H9 (cell line): ENCODE measurements at regions not wholly inside any gene's neighbourhood (a gene's known extent, or its start where the extent isn't known, plus 50 kb on each side); places are given as distances from the start of the nearest gene placed in this dataset.

Experiments used
- DNase-seq: peaks from one replicate; pipeline ENCODE4 v3.0.0-alpha.2; 2017
- H2AFZ ChIP-seq: one replicate; pipeline ENCODE4 v1.6.1; 2013; ENCODE audit warnings: mild to moderate bottlenecking, low read length, control low read depth, moderate library complexity
- H2AK5ac ChIP-seq: 2 replicates; pipeline ENCODE4 v1.6.1; 2013; ENCODE audit warnings: low read length, control low read depth, mixed read lengths; ENCODE audit not compliant: insufficient read length
- H2BK120ac ChIP-seq: one replicate; pipeline ENCODE4 v1.6.1; 2013; ENCODE audit warnings: low read depth, mild to moderate bottlenecking, low read length, control low read depth, inconsistent platforms; ENCODE audit not compliant: poor library complexity, severe bottlenecking
- H2BK12ac ChIP-seq: 2 replicates; pipeline ENCODE4 v1.6.1; 2013; ENCODE audit warnings: low read length, control low read depth, mixed read lengths, low read depth; ENCODE audit not compliant: insufficient read length
- H2BK15ac ChIP-seq: 2 replicates; pipeline ENCODE4 v1.6.1; 2013; ENCODE audit warnings: low read depth, low read length, control low read depth
- H2BK20ac ChIP-seq: one replicate; pipeline ENCODE4 v1.6.1; 2013; ENCODE audit warnings: low read depth, mild to moderate bottlenecking, low read length, control low read depth, inconsistent platforms; ENCODE audit not compliant: poor library complexity, severe bottlenecking
- H2BK5ac ChIP-seq: 2 replicates; pipeline ENCODE4 v1.6.1; 2013; ENCODE audit warnings: low read length, control low read depth, mixed read lengths; ENCODE audit not compliant: insufficient read length
- H3K14ac ChIP-seq: 2 replicates; pipeline ENCODE4 v1.6.1; 2013; ENCODE audit warnings: low read length, control low read depth; ENCODE audit not compliant: insufficient read depth
- H3K18ac ChIP-seq: 2 replicates; pipeline ENCODE4 v1.6.1; 2013; ENCODE audit warnings: low read depth, mild to moderate bottlenecking, mixed read lengths, low read length, control low read depth; ENCODE audit not compliant: insufficient read length
- H3K23ac ChIP-seq: 2 replicates; pipeline ENCODE4 v1.6.1; 2013; ENCODE audit warnings: low read length, control low read depth, mixed read lengths, low read depth; ENCODE audit not compliant: insufficient read length
- H3K23me2 ChIP-seq: 2 replicates; pipeline ENCODE4 v1.6.1; 2013; ENCODE audit warnings: low read depth, mild to moderate bottlenecking, mixed read lengths, low read length, control low read depth; ENCODE audit not compliant: insufficient read length, poor library complexity, severe bottlenecking
- H3K27ac ChIP-seq: 2 replicates; pipeline ENCODE4 v1.5.1; 2013; ENCODE audit warnings: low read length, control low read depth, mixed read lengths, low read depth; ENCODE audit not compliant: insufficient read length
- H3K27me3 ChIP-seq: 2 replicates; pipeline ENCODE4 v1.6.1; 2013; ENCODE audit warnings: low read length, control low read depth, inconsistent platforms; ENCODE audit not compliant: insufficient read depth
- H3K4ac ChIP-seq: 2 replicates; pipeline ENCODE4 v1.6.1; 2013; ENCODE audit warnings: low read depth, mild to moderate bottlenecking, control low read depth, inconsistent platforms, low read length, moderate library complexity
- H3K4me1 ChIP-seq: 2 replicates; pipeline ENCODE4 v1.6.1; 2013; ENCODE audit warnings: low read length, control low read depth, inconsistent platforms; ENCODE audit not compliant: insufficient read depth
- H3K4me2 ChIP-seq: 2 replicates; pipeline ENCODE4 v1.6.1; 2013; ENCODE audit warnings: low read length, control low read depth, mixed read lengths; ENCODE audit not compliant: insufficient read length, insufficient read depth
- H3K56ac ChIP-seq: 2 replicates; pipeline ENCODE4 v1.6.1; 2013; ENCODE audit warnings: low read depth, mild to moderate bottlenecking, mixed read lengths, low read length, control low read depth; ENCODE audit not compliant: insufficient read length
- H3K79me1 ChIP-seq: 2 replicates; pipeline ENCODE4 v1.6.1; 2013; ENCODE audit warnings: low read depth, mild to moderate bottlenecking, moderate library complexity, low read length, control low read depth, inconsistent platforms; ENCODE audit not compliant: insufficient read depth, poor library complexity, severe bottlenecking
- H3K79me2 ChIP-seq: 2 replicates; pipeline ENCODE4 v1.6.1; 2013; ENCODE audit warnings: low read length, control low read depth, inconsistent platforms; ENCODE audit not compliant: insufficient read depth
- H3K9ac ChIP-seq: 2 replicates; pipeline ENCODE4 v1.6.1; 2013; ENCODE audit warnings: low read length, control low read depth, mixed read lengths; ENCODE audit not compliant: insufficient read length; ENCODE audit errors: extremely low read depth
- H3K9me3 ChIP-seq: one replicate; pipeline ENCODE4 v1.6.1; 2013; ENCODE audit warnings: low read depth, low read length, inconsistent platforms; ENCODE audit not compliant: control insufficient read depth
- H3T11ph ChIP-seq: one replicate; pipeline ENCODE4 v1.6.1; 2013; ENCODE audit warnings: mild to moderate bottlenecking, low read length, control low read depth, inconsistent platforms
- H4K20me1 ChIP-seq: one replicate; pipeline ENCODE4 v1.6.1; 2013; ENCODE audit not compliant: control insufficient read depth, insufficient read length, insufficient read depth
- H4K5ac ChIP-seq: 2 replicates; pipeline ENCODE4 v1.6.1; 2013; ENCODE audit warnings: low read depth, mild to moderate bottlenecking, mixed read lengths, low read length, control low read depth; ENCODE audit not compliant: insufficient read length
- H4K8ac ChIP-seq: replicated peaks from 2 replicates; pipeline ENCODE4 v1.6.1; 2013; ENCODE audit warnings: low read length, control low read depth, mixed read lengths, low read depth; ENCODE audit not compliant: insufficient read length
- H4K91ac ChIP-seq: 2 replicates; pipeline ENCODE4 v1.6.1; 2013; ENCODE audit warnings: low read depth, mild to moderate bottlenecking, moderate library complexity, mixed read lengths, low read length, control low read depth; ENCODE audit not compliant: insufficient read length
- H3K27ac Mint-ChIP-seq, 3 experiments: 2 replicates in 2 of 3; 3 replicates in 1 of 3; pipeline ENCODE4 v1.8.0; 2020 to 2021; ENCODE audit warnings: mixed read lengths in 3 of 3, mild to moderate bottlenecking in 1 of 3, moderate library complexity in 1 of 3
- H3K27me3 Mint-ChIP-seq: 2 replicates; pipeline ENCODE4 v1.8.0; 2021; ENCODE audit warnings: low read depth, mild to moderate bottlenecking, moderate library complexity, mixed read lengths
- H3K36me3 Mint-ChIP-seq, 3 experiments: 2 replicates in 2 of 3; 3 replicates in 1 of 3; pipeline ENCODE4 v1.8.0; 2020 to 2021; ENCODE audit warnings: low read depth in 3 of 3, mixed read lengths in 3 of 3; ENCODE audit not compliant: insufficient read depth in 1 of 3
- H3K4me1 Mint-ChIP-seq, 2 experiments: 2 replicates each; pipeline ENCODE4 v1.8.0; 2020; ENCODE audit warnings: mixed read lengths in 2 of 2
- H3K4me3 Mint-ChIP-seq, 2 experiments: 2 replicates in 1 of 2; 3 replicates in 1 of 2; pipeline ENCODE4 v1.8.0; 2020 to 2021; ENCODE audit warnings: mild to moderate bottlenecking in 2 of 2, mixed read lengths in 2 of 2, moderate library complexity in 1 of 2
- H3K9me3 Mint-ChIP-seq, 2 experiments: 2 replicates in 1 of 2; 3 replicates in 1 of 2; pipeline ENCODE4 v1.8.0; 2020; ENCODE audit warnings: mild to moderate bottlenecking in 2 of 2, mixed read lengths in 2 of 2, moderate library complexity in 1 of 2
- WGBS: extraction: QIAGEN DNeasy Blood & Tissue Kit; methylation state at CpG from one replicate; pipeline ENCODE4 v1.1.7; 2013; ENCODE audit warnings: missing lambda C conversion rate, low lambda C conversion rate, mixed read lengths; ENCODE audit not compliant: insufficient read length; ENCODE audit errors: extremely low coverage; 5-methylcytosine and 5-hydroxymethylcytosine counted together
- TF ChIP-seq, protein P1 (sequence below): fragments of 200-600 bp; sonication (generic); conservative IDR thresholded peaks from 3 replicates; pipeline ENCODE4 v1.8.0; 2021; ENCODE audit warnings: antibody characterized with exemption, mild to moderate bottlenecking

DNA sequence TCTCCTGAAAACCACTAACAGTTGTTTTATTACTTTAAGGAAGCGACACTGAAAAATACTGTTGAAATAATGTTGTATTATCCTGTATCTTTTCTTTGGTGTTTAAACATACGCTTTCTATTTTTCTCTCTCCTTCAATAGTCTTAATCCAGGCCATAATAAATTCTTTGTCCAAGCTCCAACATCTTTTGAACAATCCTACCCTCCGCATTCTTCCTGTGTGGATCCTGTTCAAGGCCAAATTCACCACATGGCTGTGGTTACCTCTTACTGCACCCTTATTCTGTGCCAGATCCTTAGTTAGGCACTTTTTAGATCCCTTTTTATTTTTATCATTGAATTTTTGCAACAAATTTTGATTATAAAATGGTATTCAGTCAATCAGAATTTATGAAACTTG lies 1691.5 kb downstream of the MAT2B start:
- H3K18ac ChIP-seq = no peak overlapping the region
- no peaks in the 10 kb centered on the region for H3K9me3 ChIP-seq
- H2BK12ac ChIP-seq = no peak overlapping the region
- no peak overlapping the region for H2AK5ac ChIP-seq
- no peaks in the 10 kb centered on the region for H3K27me3 Mint-ChIP-seq
- no peaks in the 10 kb centered on the region for H3K79me1 ChIP-seq
- no CpG with 5 or more reads among the region's 3 CpGs for WGBS
- no peak overlapping the region for H3K4me3 Mint-ChIP-seq
- H3K36me3 Mint-ChIP-seq = no peaks in the 10 kb centered on the region
- DNase-seq = no peak
- H3K4me1 ChIP-seq = no peaks in the 10 kb centered on the region
- H2BK5ac ChIP-seq = no peak overlapping the region
- no peak overlapping the region for H2BK120ac ChIP-seq
- H4K8ac ChIP-seq = no peak overlapping the region
- no peak overlapping the region for H4K5ac ChIP-seq
- no peaks in the 10 kb centered on the region for H3K27me3 ChIP-seq
- no peak overlapping the region for H2AFZ ChIP-seq
- H3K27ac Mint-ChIP-seq = no peak overlapping the region
- no peaks in the 10 kb centered on the region for H4K20me1 ChIP-seq
- TF ChIP-seq, protein P1, sequence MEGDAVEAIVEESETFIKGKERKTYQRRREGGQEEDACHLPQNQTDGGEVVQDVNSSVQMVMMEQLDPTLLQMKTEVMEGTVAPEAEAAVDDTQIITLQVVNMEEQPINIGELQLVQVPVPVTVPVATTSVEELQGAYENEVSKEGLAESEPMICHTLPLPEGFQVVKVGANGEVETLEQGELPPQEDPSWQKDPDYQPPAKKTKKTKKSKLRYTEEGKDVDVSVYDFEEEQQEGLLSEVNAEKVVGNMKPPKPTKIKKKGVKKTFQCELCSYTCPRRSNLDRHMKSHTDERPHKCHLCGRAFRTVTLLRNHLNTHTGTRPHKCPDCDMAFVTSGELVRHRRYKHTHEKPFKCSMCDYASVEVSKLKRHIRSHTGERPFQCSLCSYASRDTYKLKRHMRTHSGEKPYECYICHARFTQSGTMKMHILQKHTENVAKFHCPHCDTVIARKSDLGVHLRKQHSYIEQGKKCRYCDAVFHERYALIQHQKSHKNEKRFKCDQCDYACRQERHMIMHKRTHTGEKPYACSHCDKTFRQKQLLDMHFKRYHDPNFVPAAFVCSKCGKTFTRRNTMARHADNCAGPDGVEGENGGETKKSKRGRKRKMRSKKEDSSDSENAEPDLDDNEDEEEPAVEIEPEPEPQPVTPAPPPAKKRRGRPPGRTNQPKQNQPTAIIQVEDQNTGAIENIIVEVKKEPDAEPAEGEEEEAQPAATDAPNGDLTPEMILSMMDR = no peak
- no peaks in the 10 kb centered on the region for H3K9me3 Mint-ChIP-seq
- H3K14ac ChIP-seq = no peak overlapping the region
- no peak overlapping the region for H3K56ac ChIP-seq
- no peaks in the 10 kb centered on the region for H3K23me2 ChIP-seq
- H3K23ac ChIP-seq = no peak overlapping the region
- no peak overlapping the region for H3K27ac ChIP-seq
- no peak overlapping the region for H2BK20ac ChIP-seq
- H3T11ph ChIP-seq = no peak overlapping the region
- no peak overlapping the region for H3K4ac ChIP-seq
- H3K4me1 Mint-ChIP-seq = no peaks in the 10 kb centered on the region
- no peak overlapping the region for H4K91ac ChIP-seq
- H3K4me2 ChIP-seq = no peak overlapping the region
- no peaks in the 10 kb centered on the region for H3K79me2 ChIP-seq
- no peak overlapping the region for H2BK15ac ChIP-seq
- H3K9ac ChIP-seq = no peak overlapping the region
